ENCODE measurements at regions not wholly inside any gene's neighbourhood (a gene's known extent, or its start where the extent isn't known, plus 50 kb on each side); places are given as distances from the start of the nearest gene placed in this dataset.

GRCh38 chr14:38116895-38117294 is 90.8 kb upstream of the SSTR1 start:
- no peak for DNase-seq (ENCODE audit: low spot score)

GRCh38 chr14:38120109-38120508 is 87.6 kb upstream of the SSTR1 start:
- DNase-seq (ENCODE audit: low spot score): no peak

GRCh38 chr14:38121320-38122020 is 86.2 kb upstream of the SSTR1 start:
- no peak for DNase-seq (ENCODE audit: low spot score)

- no peak for DNase-seq (ENCODE audit: low spot score)
Observed at GRCh38 chr14:38122241-38122640, 85.5 kb upstream of the SSTR1 start.

DNA sequence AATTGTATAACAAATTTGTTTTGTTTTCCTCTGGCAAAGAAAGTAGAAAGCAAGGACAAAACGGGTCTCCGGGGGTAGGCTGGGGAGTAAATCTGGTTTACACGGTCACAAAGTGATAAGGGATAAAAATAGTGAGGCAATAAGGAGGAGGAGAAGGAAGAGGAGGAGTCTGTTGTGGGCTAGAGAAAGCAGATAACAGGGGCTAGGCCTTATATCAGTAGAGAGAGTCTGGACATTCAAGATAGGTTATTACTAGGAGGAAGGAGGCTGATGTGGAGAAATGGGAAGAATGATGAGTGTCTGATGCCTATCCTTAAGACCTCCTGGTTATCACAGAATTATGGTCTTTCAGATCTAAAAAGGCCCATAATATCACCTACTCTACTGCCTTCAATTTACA is 83.2 kb upstream of the SSTR1 start:
- no peak for DNase-seq (ENCODE audit: low spot score)

DNA sequence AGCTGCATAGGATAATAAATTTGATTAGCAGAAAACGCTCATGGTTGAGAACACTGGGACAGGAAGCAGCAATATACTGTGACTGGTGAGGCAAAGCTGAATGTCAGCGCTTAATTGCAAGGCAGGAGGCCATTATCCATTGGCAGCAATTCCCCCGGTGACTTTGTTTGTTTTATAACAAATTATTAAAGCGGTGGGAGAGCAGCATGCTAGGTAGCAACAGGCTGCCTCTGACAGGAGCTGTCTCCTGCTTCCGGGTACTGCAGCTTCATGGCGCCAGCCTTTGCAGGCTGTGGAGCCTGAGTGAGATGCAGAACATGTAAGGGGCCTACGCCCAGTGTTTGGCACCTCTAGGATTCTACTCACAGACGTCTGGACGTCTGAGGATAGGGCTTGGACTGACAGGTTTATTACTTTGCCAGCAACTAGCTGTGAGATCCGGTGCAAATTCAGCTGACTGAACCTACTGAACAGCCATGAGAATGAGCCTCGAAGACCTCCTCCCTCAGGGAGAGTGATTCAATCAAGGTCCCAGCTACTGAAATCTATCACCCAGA is 82.1 kb upstream of the SSTR1 start:
- DNase-seq (ENCODE audit: low spot score): no peak

GRCh38 chr14:38127356-38127755 is 80.3 kb upstream of the SSTR1 start:
- DNase-seq (ENCODE audit: low spot score): no peak

DNA sequence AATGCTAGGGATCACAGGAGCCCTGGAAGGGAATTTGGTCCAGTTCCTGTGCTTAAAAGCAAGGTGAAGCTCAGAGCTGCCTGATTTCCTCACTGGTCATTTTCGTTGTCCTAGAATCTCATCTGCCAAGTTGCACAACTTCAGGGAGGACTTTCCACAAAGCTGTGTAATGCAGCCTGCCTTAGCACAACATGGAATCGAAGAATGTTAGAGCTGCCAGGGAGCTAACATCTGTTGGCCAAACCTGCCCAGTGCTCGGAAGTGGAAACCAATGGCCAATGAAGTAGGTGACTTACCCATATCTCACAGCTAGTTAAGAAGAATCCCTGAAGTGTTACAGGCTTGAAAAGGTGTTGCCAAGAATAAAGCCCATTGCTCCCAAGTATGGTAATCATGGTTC is 79.9 kb upstream of the SSTR1 start:
- peak; percentile 44 for DNase-seq (ENCODE audit: low spot score)

DNA sequence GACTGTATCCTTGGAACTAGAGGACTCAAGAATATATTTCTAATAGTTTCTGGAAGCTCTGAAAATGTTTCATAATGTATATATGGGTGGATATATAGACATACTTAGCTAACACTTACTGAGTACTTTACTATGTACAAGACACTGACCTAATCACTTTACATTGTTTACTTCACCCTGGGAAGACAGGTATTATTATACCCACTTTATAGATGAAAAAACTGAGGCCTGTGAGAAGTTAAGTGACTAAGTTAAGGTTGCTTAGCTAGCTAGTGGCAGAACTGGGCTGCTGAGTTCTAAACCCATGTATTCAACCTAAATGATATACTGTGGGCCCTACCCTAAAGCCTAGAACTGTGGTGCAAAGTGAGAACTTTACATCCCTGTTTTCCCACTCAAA is 79.1 kb upstream of the SSTR1 start:
- no peak for DNase-seq (ENCODE audit: low spot score)

DNA sequence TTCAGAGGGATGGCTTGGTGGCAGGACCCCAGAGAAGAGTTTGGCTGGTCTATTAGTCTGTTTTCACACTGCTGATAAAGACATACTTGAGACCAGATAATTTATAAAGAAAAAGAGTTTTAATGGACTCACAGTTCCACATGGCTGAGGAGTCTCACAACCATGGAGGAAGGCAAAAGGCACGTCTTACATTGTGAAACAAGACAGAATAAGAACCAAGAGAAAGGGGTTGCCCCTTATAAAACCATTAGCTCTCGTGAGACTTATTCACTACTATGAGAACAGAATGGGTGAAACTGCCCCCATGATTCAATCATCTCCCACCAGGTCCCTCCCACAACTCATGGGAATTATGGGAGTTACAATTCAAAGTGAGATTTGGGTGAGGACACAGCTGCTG is 78.5 kb upstream of the SSTR1 start:
- DNase-seq (ENCODE audit: low spot score): no peak

GRCh38 chr14:38129705-38130104 is 78.0 kb upstream of the SSTR1 start:
- DNase-seq (ENCODE audit: low spot score): no peak

DNA sequence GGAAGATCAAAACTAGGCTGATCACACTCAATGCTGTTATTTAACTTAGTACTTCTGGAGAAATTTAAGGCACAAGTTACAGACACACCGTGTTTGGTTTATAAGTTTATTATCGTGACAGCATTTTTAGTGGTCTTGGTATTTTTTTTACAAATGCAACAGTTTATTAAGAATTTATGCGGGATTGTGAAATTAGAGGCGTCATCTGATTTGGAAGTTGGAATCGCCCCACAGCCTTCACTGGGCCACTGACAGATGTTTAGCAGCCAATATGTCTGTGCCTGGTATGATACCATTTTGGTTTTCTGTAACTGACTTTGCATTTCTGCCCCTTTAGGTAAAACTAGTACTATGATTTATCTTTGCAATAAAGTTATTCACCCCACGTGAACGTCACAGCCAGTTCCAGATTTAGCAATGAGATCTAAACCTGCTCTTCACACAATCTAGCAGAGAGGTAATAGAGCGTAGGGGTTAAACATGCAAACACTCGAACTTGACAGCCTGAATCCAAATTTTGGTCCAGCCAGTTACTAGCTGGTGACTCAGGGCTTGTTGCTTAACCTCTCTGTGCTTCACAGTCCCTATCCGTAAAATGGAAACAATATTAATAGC is 73.2 kb upstream of the SSTR1 start:
- DNase-seq (ENCODE audit: low spot score): no peak

- no peak for DNase-seq (ENCODE audit: low spot score)
Observed at GRCh38 chr14:38135106-38135867, 72.4 kb upstream of the SSTR1 start.

DNA sequence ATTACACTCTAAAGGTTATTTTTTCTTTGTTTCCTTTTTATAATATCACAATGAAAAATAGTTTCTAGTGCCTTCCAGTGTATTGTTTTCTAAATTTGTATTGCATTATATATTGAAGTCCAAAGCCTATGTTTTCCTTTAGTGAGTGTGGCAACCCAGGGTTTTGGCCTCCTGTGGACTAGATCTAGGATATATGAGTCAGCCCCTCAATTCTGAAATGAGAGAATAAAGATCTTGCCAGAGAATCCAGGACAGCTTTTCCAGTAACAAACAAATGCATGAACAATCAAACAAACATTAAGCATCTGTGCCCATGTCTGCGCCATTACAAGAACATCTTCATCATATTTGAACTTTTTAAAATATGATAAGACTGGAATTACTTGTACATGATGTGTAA is 70.7 kb upstream of the SSTR1 start:
- DNase-seq (ENCODE audit: low spot score): peak; percentile 50

- no peak for DNase-seq (ENCODE audit: low spot score)
Observed at GRCh38 chr14:38138473-38139138, 69.1 kb upstream of the SSTR1 start.

GRCh38 chr14:38139926-38140325 is 67.8 kb upstream of the SSTR1 start:
- no peak for DNase-seq (ENCODE audit: low spot score)

GRCh38 chr14:38143170-38143569 is 64.5 kb upstream of the SSTR1 start:
- peak; percentile 38 for DNase-seq (ENCODE audit: low spot score)

GRCh38 chr14:38143659-38144505 is 63.8 kb upstream of the SSTR1 start:
- peak; percentile 63 for DNase-seq (ENCODE audit: low spot score)

DNA sequence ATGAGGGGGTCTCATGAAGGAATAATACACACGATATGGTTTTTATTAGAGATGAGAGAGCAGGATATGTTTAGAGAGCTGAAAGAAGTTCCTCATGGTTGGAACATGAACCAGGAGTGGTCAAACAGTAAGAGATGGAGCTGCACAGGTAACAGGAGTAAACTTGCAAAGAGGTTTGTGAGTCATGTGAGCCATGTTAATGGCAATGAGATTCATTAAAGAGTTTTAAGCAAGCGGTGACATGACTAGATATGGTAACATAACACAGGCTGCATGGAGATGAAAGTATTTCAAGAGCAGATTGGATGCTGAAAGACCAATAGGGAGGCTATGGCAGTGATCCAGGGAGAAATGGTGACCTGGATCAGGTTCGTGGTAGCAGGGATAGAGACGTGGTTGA is 62.6 kb upstream of the SSTR1 start:
- DNase-seq (ENCODE audit: low spot score): no peak

GRCh38 chr14:38150075-38150474 is 57.6 kb upstream of the SSTR1 start:
- DNase-seq (ENCODE audit: low spot score): no peak
